PC-3 (cell line): ENCODE measurements at regions not wholly inside any gene's neighbourhood (a gene's known extent, or its start where the extent isn't known, plus 50 kb on each side); places are given as distances from the start of the nearest gene placed in this dataset.
A peak's percentile ranks its signal among the peaks of the same experiment; 100 is the strongest.

Experiments used
- ATAC-seq: fragments of 200-7000 bp; cut with Tn5 transposase; 2 replicates; pipeline ENCODE4 v1.9.1; 2020; ENCODE audit warnings: mild to moderate bottlenecking, moderate library complexity
- BruUV-seq: library from RNA; stranded (reverse); fragments of 400-500 nt; replicated peaks from 2 replicates; lab custom pipeline; 2021; lab: Mats Ljungman, UMichigan
- CTCF ChIA-PET: fragments of 300-600 bp; sonication (Branson Sonifier 250); formaldehyde crosslinking; loops from one replicate; lab custom pipeline; 2022; ENCODE audit warnings: antibody characterized with exemption; lab: Charles Lee
- POLR2A ChIA-PET: fragments of 300-600 bp; sonication (Branson Sonifier 250); formaldehyde crosslinking; loops from one replicate; lab custom pipeline; 2022; ENCODE audit warnings: antibody characterized with exemption; ENCODE audit not compliant: unreplicated experiment; lab: Charles Lee
- DNase-seq: peaks from one replicate; pipeline ENCODE4 v3.0.0-alpha.2; 2015
- H2AFZ ChIP-seq: fragments of 300-600 bp; sonication (generic); 2 replicates; pipeline ENCODE4 v1.6.0; 2016; ENCODE audit warnings: antibody characterized with exemption, low read length
- H3F3A ChIP-seq: fragments of 300-600 bp; sonication (generic); one replicate; pipeline ENCODE4 v1.6.0; 2017; ENCODE audit warnings: antibody characterized with exemption, low read length, control low read depth, mild to moderate bottlenecking; ENCODE audit not compliant: unreplicated experiment
- H3K27ac ChIP-seq: fragments of 300-600 bp; sonication (generic); 2 replicates; pipeline ENCODE4 v1.5.1; 2016; ENCODE audit warnings: mild to moderate bottlenecking, low read length
- H3K27me3 ChIP-seq: fragments of 300-600 bp; sonication (generic); 2 replicates; pipeline ENCODE4 v1.6.1; 2016; ENCODE audit warnings: low read length, mixed read lengths
- H3K36me3 ChIP-seq: fragments of 300-600 bp; sonication (generic); 2 replicates; pipeline ENCODE4 v1.6.1; 2016; ENCODE audit warnings: low read depth, mixed run types, low read length, mixed read lengths
- H3K4me1 ChIP-seq: fragments of 300-600 bp; sonication (generic); 2 replicates; pipeline ENCODE4 v1.5.1; 2016; ENCODE audit warnings: low read length; ENCODE audit not compliant: insufficient read depth
- H3K4me2 ChIP-seq: fragments of 300-600 bp; sonication (generic); 2 replicates; pipeline ENCODE4 v1.6.0; 2016; ENCODE audit warnings: low read length
- H3K4me3 ChIP-seq: fragments of 300-600 bp; sonication (generic); 2 replicates; pipeline ENCODE4 v1.5.1; 2016; ENCODE audit warnings: mild to moderate bottlenecking, low read length, mixed read lengths
- H3K79me2 ChIP-seq: fragments of 300-600 bp; sonication (generic); 2 replicates; pipeline ENCODE4 v1.6.1; 2017; ENCODE audit warnings: low read length, mixed read lengths
- H3K9ac ChIP-seq: fragments of 300-600 bp; sonication (generic); 2 replicates; pipeline ENCODE4 v1.6.0; 2016; ENCODE audit warnings: mild to moderate bottlenecking, low read length
- H3K9me2 ChIP-seq: fragments of 300-600 bp; sonication (generic); replicated peaks from 2 replicates; pipeline ENCODE4 v1.6.1; 2016; ENCODE audit warnings: mixed run types, low read length, mixed read lengths
- H3K9me3 ChIP-seq: fragments of 300-600 bp; sonication (generic); 2 replicates; pipeline ENCODE4 v1.6.1; 2016; ENCODE audit warnings: low read length, mixed read lengths
- H4K20me1 ChIP-seq: fragments of 300-600 bp; sonication (generic); 2 replicates; pipeline ENCODE4 v1.6.1; 2016; ENCODE audit warnings: low read length, mixed read lengths
- CTCF ChIP-seq: fragments of 300-600 bp; sonication (generic); conservative IDR thresholded peaks from 2 replicates; pipeline ENCODE4 v1.5.1; 2017; ENCODE audit warnings: antibody characterized with exemption, low read depth, mild to moderate bottlenecking, low read length
- EZH2 ChIP-seq: fragments of 300-600 bp; sonication (generic); IDR thresholded peaks from one replicate; pipeline ENCODE4 v1.6.1; 2017; ENCODE audit warnings: antibody characterized with exemption, mild to moderate bottlenecking, low read length; ENCODE audit not compliant: unreplicated experiment
- EZH2phosphoT487 ChIP-seq: fragments of 300-600 bp; sonication (generic); IDR thresholded peaks from 2 replicates; pipeline ENCODE4 v1.6.1; 2018; ENCODE audit warnings: mild to moderate bottlenecking, antibody characterized with exemption, low read length, borderline replicate concordance
- intact Hi-C: fragments of 100-400 bp; cut with micrococcal nuclease; formaldehyde crosslinking; loops from 2 replicates; pipeline ENCODE4 v1.9.0; 2023

- H3K4me3 ChIP-seq = no peak overlapping the region
- no peak overlapping the region for H3K4me2 ChIP-seq
- H3K79me2 ChIP-seq = no peaks in the 10 kb centered on the region
- H3K27ac ChIP-seq = no peak overlapping the region
- H3K9me3 ChIP-seq = no peaks in the 10 kb centered on the region
- H4K20me1 ChIP-seq = no peaks in the 10 kb centered on the region
- no peaks in the 10 kb centered on the region for H3K9me2 ChIP-seq
- CTCF ChIA-PET = no interaction called here
- no peak for DNase-seq
- BruUV-seq = no TSS peak
- no peak overlapping the region for H3K9ac ChIP-seq
- no peaks in the 10 kb centered on the region for H3K27me3 ChIP-seq
- no peak for ATAC-seq
- TF ChIP-seq CTCF = no peak
- no peak for TF ChIP-seq EZH2
- no peak for TF ChIP-seq EZH2phosphoT487
- no peaks in the 10 kb centered on the region for H3K36me3 ChIP-seq
- H3K4me1 ChIP-seq = peaks cover 24% of the 10 kb centered on the region
- no peak overlapping the region for H2AFZ ChIP-seq
- POLR2A ChIA-PET = no interaction called here
- intact Hi-C loops = no loop called here
- peaks cover 1% of the 10 kb centered on the region for H3F3A ChIP-seq
Measured at GRCh38 chr5:31027721-31028120, 165.8 kb upstream of the CDH6 start.

DNA sequence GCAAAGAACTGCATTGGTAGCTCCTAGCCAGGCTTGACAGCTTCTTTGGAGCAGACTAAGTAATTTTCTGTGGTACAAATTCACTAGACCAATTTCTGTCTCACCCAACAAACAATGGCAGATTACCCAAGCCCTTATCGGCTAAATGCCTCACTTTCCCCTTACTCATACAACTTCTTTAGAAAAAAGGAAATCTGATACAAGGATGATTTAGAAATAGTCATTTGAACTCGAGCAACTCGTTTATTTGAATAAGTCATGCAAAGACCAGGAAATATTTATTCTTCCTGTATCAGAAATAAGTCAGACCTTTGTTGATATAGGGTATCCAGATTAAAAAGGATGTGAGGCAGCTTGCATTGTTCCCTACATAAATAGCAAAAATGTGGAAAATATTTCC lies 170.4 kb upstream of the CDH6 start:
- H3K4me1 ChIP-seq = peaks cover 45% of the 10 kb centered on the region
- ATAC-seq (peak; percentile 81), DNase-seq (peak; percentile 87)
- no peaks in the 10 kb centered on the region for H4K20me1 ChIP-seq
- no peaks in the 10 kb centered on the region for H3K27me3 ChIP-seq
- no peak overlapping the region for H2AFZ ChIP-seq
- peak overlapping the region; percentile 68 for H3K27ac ChIP-seq
- H3K36me3 ChIP-seq = no peaks in the 10 kb centered on the region
- ChIA-PET POLR2A (no interaction called here), CTCF (no interaction called here)
- BruUV-seq = no TSS peak
- no peaks in the 10 kb centered on the region for H3K9me3 ChIP-seq
- no peak overlapping the region for H3K4me3 ChIP-seq
- intact Hi-C loops = loop anchor here (2.0 kb wide), 1 partner anchor 14 kb away; no protein-coding TSS in a partner anchor
- TF ChIP-seq EZH2 (no peak), EZH2phosphoT487 (no peak), CTCF (no peak)
- H3K79me2 ChIP-seq = no peaks in the 10 kb centered on the region
- no peak overlapping the region for H3K9ac ChIP-seq
- H3K9me2 ChIP-seq = no peaks in the 10 kb centered on the region
- peak overlapping the region; percentile 47; the same call in 1 of the 2 replicates for H3K4me2 ChIP-seq
- H3F3A ChIP-seq = peaks cover 5% of the 10 kb centered on the region

- H3K9me2 ChIP-seq = no peaks in the 10 kb centered on the region
- peak overlapping the region; percentile 60 for H3K27ac ChIP-seq
- ATAC-seq (peak; percentile 70), DNase-seq (peak; percentile 88)
- H3K27me3 ChIP-seq = no peaks in the 10 kb centered on the region
- no peaks in the 10 kb centered on the region for H4K20me1 ChIP-seq
- H3K4me3 ChIP-seq = no peak overlapping the region
- H3K79me2 ChIP-seq = no peaks in the 10 kb centered on the region
- BruUV-seq = no TSS peak
- H3K4me1 ChIP-seq = peaks cover 45% of the 10 kb centered on the region
- intact Hi-C loops = no loop called here
- H3K9ac ChIP-seq = no peak overlapping the region
- POLR2A ChIA-PET = no interaction called here
- no peaks in the 10 kb centered on the region for H3K36me3 ChIP-seq
- H2AFZ ChIP-seq = no peak overlapping the region
- H3K9me3 ChIP-seq = no peaks in the 10 kb centered on the region
- H3F3A ChIP-seq = peaks cover 5% of the 10 kb centered on the region
- H3K4me2 ChIP-seq = peak overlapping the region; percentile 64
- CTCF ChIA-PET = no interaction called here
- TF ChIP-seq EZH2 = no peak
- TF ChIP-seq EZH2phosphoT487 = no peak
Measured at GRCh38 chr5:31021181-31021624, 172.3 kb upstream of the CDH6 start.
